Liver (tissue), 8 donors: ENCODE measurements at regions not wholly inside any gene's neighbourhood (a gene's known extent, or its start where the extent isn't known, plus 50 kb on each side); places are given as distances from the start of the nearest gene placed in this dataset.

Experiments
- DNase-seq: peaks from one replicate; pipeline ENCODE4 v3.0.0-alpha.2; 2017; ENCODE audit warnings: low spot score
- H3K27ac ChIP-seq, 2 donors: one replicate each; pipeline ENCODE4 v1.7.0; 2013; ENCODE audit warnings: inconsistent platforms in 2 of 2, low read length in 2 of 2, control low read depth in 1 of 2, low read depth in 1 of 2, mild to moderate bottlenecking in 1 of 2
- H3K27me3 ChIP-seq, 4 donors: one replicate each; pipeline versions ENCODE4 v1.6.1 to v1.7.0; 2013; ENCODE audit warnings: low read length in 3 of 4, inconsistent platforms in 1 of 4, mild to moderate bottlenecking in 1 of 4, moderate library complexity in 1 of 4; ENCODE audit not compliant: control insufficient read depth in 4 of 4, insufficient read depth in 4 of 4
- H3K36me3 ChIP-seq, 4 donors: one replicate each; pipeline versions ENCODE4 v1.6.1 to v1.7.0; 2013; ENCODE audit warnings: low read length in 3 of 4, mild to moderate bottlenecking in 3 of 4, low read depth in 1 of 4, moderate library complexity in 1 of 4; ENCODE audit not compliant: control insufficient read depth in 4 of 4, insufficient read depth in 3 of 4
- H3K4me1 ChIP-seq, 4 donors: one replicate each; pipeline versions ENCODE4 v1.6.1 to v1.7.0; 2013; ENCODE audit warnings: low read length in 3 of 4, mild to moderate bottlenecking in 3 of 4, moderate library complexity in 1 of 4; ENCODE audit not compliant: control insufficient read depth in 4 of 4, insufficient read depth in 4 of 4
- H3K4me3 ChIP-seq, 3 donors: one replicate each; pipeline versions ENCODE4 v1.6.1 to v1.7.0; 2013; ENCODE audit warnings: low read length in 3 of 3, control low read depth in 1 of 3, low read depth in 1 of 3, mild to moderate bottlenecking in 1 of 3
- H3K9ac ChIP-seq, 2 donors: one replicate each; pipeline ENCODE4 v1.7.0; 2013; ENCODE audit warnings: low read length in 2 of 2, mild to moderate bottlenecking in 2 of 2, moderate library complexity in 2 of 2, control low read depth in 1 of 2, low read depth in 1 of 2
- H3K9me3 ChIP-seq, 4 donors: one replicate each; pipeline versions ENCODE4 v1.6.1 to v1.7.0; 2013; ENCODE audit warnings: low read length in 3 of 4; ENCODE audit not compliant: control insufficient read depth in 4 of 4
- FOXA1 ChIP-seq: IDR thresholded peaks from 2 replicates; pipeline ENCODE4 v1.6.1; 2016; ENCODE audit warnings: antibody characterized with exemption
- FOXA2 ChIP-seq: IDR thresholded peaks from 2 replicates; pipeline ENCODE4 v1.6.1; 2016; ENCODE audit warnings: antibody characterized with exemption
- HNF4A ChIP-seq, 2 donors: conservative IDR thresholded peaks; 2 replicates each; pipeline ENCODE4 v1.6.1; 2016; ENCODE audit warnings: antibody characterized with exemption in 2 of 2, mild to moderate bottlenecking in 2 of 2
- HNF4G ChIP-seq: IDR thresholded peaks from 2 replicates; pipeline ENCODE4 v1.6.1; 2016; ENCODE audit warnings: antibody characterized with exemption
- JUND ChIP-seq, 2 donors: IDR thresholded peaks; 2 replicates each; pipeline ENCODE4 v1.6.1; 2016; ENCODE audit warnings: antibody characterized with exemption in 2 of 2
- NR2F2 ChIP-seq: IDR thresholded peaks from 2 replicates; pipeline ENCODE4 v1.6.1; 2016; ENCODE audit warnings: antibody characterized with exemption
- RAD21 ChIP-seq, 2 donors: IDR thresholded peaks; 2 replicates each; pipeline ENCODE4 v1.6.1; 2016; ENCODE audit warnings: antibody characterized with exemption in 2 of 2, mild to moderate bottlenecking in 2 of 2
- SP1 ChIP-seq: IDR thresholded peaks from 2 replicates; pipeline ENCODE4 v1.6.1; 2018; ENCODE audit warnings: antibody characterized with exemption, mild to moderate bottlenecking
- TAF1 ChIP-seq: conservative IDR thresholded peaks from 2 replicates; pipeline ENCODE4 v1.6.1; 2016; ENCODE audit warnings: antibody characterized with exemption, mild to moderate bottlenecking
- WGBS: extraction: QIAGEN DNeasy Blood & Tissue Kit; methylation state at CpG from one replicate; pipeline ENCODE4 v1.1.7; 2013; 5-methylcytosine and 5-hydroxymethylcytosine counted together
- TF ChIP-seq, protein P1 (sequence below): IDR thresholded peaks from 2 replicates; pipeline ENCODE4 v1.6.1; 2016; ENCODE audit warnings: antibody characterized with exemption, mild to moderate bottlenecking
- TF ChIP-seq, protein P2 (sequence below): fragments of 150-350 bp; IDR thresholded peaks from 2 replicates; pipeline ENCODE4 v1.5.1; 2017; ENCODE audit warnings: improper control_type of control experiment, low read depth, low read length; ENCODE audit not compliant: missing input control
- TF ChIP-seq, protein P3 (sequence below): IDR thresholded peaks from 2 replicates; pipeline ENCODE4 v1.6.1; 2016; ENCODE audit warnings: antibody characterized with exemption
- TF ChIP-seq, protein P4 (sequence below): IDR thresholded peaks from 2 replicates; pipeline ENCODE4 v1.6.1; 2016; ENCODE audit warnings: antibody characterized with exemption
- donor health status: healthy.
- donor health status: healthy.
- donor health status: healthy.
- donor health status: healthy.
- donor health status: healthy.

DNA sequence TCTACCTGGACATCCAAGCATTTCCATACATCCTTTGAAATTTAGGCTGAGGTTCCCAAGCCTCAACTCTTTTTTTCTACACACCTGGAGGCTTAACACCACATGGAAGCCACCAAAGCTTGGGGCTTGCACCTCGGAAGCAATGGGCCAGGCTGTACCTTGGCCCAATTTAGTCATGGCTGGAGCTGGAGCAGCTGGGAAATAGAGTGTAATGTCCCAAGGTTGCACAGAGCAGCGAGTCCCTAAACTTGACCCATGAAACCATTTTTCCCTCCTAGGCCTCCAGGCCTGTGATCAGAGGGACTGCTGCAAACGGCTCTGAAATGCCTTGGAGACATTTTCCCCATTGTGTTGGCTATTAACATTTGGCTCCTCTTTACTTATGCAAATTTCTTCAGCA lies 1574.3 kb upstream of the ZEB2 start:
- H3K4me1 ChIP-seq: no peaks in the 10 kb centered on the region
- H3K36me3 ChIP-seq: no peaks in the 10 kb centered on the region
- TF ChIP-seq HNF4G (no peak), TAF1 (no peak), HNF4A (conservative IDR thresholded peaks at IDR 0.05) (no peak), SP1 (no peak), RAD21 (IDR thresholded peaks at IDR 0.05) (no peak), FOXA1 (no peak), JUND (IDR thresholded peaks at IDR 0.05) (no peak), FOXA2 (no peak)
- TF ChIP-seq, protein P1, sequence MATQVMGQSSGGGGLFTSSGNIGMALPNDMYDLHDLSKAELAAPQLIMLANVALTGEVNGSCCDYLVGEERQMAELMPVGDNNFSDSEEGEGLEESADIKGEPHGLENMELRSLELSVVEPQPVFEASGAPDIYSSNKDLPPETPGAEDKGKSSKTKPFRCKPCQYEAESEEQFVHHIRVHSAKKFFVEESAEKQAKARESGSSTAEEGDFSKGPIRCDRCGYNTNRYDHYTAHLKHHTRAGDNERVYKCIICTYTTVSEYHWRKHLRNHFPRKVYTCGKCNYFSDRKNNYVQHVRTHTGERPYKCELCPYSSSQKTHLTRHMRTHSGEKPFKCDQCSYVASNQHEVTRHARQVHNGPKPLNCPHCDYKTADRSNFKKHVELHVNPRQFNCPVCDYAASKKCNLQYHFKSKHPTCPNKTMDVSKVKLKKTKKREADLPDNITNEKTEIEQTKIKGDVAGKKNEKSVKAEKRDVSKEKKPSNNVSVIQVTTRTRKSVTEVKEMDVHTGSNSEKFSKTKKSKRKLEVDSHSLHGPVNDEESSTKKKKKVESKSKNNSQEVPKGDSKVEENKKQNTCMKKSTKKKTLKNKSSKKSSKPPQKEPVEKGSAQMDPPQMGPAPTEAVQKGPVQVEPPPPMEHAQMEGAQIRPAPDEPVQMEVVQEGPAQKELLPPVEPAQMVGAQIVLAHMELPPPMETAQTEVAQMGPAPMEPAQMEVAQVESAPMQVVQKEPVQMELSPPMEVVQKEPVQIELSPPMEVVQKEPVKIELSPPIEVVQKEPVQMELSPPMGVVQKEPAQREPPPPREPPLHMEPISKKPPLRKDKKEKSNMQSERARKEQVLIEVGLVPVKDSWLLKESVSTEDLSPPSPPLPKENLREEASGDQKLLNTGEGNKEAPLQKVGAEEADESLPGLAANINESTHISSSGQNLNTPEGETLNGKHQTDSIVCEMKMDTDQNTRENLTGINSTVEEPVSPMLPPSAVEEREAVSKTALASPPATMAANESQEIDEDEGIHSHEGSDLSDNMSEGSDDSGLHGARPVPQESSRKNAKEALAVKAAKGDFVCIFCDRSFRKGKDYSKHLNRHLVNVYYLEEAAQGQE: no peak
- TF ChIP-seq, protein P2, sequence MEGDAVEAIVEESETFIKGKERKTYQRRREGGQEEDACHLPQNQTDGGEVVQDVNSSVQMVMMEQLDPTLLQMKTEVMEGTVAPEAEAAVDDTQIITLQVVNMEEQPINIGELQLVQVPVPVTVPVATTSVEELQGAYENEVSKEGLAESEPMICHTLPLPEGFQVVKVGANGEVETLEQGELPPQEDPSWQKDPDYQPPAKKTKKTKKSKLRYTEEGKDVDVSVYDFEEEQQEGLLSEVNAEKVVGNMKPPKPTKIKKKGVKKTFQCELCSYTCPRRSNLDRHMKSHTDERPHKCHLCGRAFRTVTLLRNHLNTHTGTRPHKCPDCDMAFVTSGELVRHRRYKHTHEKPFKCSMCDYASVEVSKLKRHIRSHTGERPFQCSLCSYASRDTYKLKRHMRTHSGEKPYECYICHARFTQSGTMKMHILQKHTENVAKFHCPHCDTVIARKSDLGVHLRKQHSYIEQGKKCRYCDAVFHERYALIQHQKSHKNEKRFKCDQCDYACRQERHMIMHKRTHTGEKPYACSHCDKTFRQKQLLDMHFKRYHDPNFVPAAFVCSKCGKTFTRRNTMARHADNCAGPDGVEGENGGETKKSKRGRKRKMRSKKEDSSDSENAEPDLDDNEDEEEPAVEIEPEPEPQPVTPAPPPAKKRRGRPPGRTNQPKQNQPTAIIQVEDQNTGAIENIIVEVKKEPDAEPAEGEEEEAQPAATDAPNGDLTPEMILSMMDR: no peak
- TF ChIP-seq, protein P3, sequence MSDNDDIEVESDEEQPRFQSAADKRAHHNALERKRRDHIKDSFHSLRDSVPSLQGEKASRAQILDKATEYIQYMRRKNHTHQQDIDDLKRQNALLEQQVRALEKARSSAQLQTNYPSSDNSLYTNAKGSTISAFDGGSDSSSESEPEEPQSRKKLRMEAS: no peak
- TF ChIP-seq, protein P4, sequence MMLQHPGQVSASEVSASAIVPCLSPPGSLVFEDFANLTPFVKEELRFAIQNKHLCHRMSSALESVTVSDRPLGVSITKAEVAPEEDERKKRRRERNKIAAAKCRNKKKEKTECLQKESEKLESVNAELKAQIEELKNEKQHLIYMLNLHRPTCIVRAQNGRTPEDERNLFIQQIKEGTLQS: no peak
- no peak overlapping the region for H3K4me3 ChIP-seq
- H3K27ac ChIP-seq: no peak overlapping the region
- H3K9ac ChIP-seq: no peak overlapping the region
- H3K9me3 ChIP-seq: peaks cover 6 to 17% (median 10%) of the 10 kb centered on the region in 4 donors
- 81% methylated on average over 3 of the region's 3 CpGs for WGBS
- H3K27me3 ChIP-seq: no peaks in the 10 kb centered on the region
- DNase-seq: no peak

DNA sequence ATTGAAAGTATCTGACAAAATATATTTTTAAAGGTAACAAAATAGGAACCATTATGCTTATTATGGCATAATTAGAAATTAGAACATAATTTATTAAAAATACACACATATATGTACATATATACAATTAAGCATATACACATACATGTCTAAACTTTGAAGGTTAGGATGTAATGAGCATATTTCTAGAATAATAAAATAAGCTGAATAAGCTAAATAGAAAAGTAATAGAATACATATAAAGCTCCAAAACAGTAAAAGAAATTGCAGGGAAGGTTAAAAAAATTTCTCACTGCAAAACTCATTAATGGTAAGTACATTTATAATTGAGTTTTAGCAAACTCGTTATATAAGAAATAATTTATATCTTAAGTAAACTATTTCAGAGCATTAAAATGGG lies 1561.5 kb upstream of the ZEB2 start:
- Histone ChIP-seq H3K9ac (no peak overlapping the region), H3K27ac (no peak overlapping the region), H3K9me3 (no peaks in the 10 kb centered on the region), H3K4me1 (no peaks in the 10 kb centered on the region), H3K4me3 (no peak overlapping the region), H3K27me3 (no peaks in the 10 kb centered on the region), H3K36me3 (no peaks in the 10 kb centered on the region)
- TF ChIP-seq, protein P1: no peak
- no peak for TF ChIP-seq NR2F2
- TF ChIP-seq, protein P2: no peak
- TF ChIP-seq RAD21 (IDR thresholded peaks at IDR 0.05): no peak
- no peak for DNase-seq
- 70% methylated on average over 1 of the region's 1 CpG for WGBS
